ENCODE measurements at regions not wholly inside any gene's neighbourhood (a gene's known extent, or its start where the extent isn't known, plus 50 kb on each side); places are given as distances from the start of the nearest gene placed in this dataset.

- no peak for TF ChIP-seq CTCF (IDR thresholded peaks at IDR 0.05)
- no peak for TF ChIP-seq POLR2A (IDR thresholded peaks at IDR 0.05)
These were observed 115.9 kb upstream of the FRMD1 start for GRCh38 chr6:168194732-168195567.

Measured in body of pancreas (tissue), 4 donors.